Heart right ventricle (tissue), 16 donors: ENCODE measurements at regions not wholly inside any gene's neighbourhood (a gene's known extent, or its start where the extent isn't known, plus 50 kb on each side); places are given as distances from the start of the nearest gene placed in this dataset.
"Not testable (repeated sequence)": the region's sequence is repeated elsewhere in the genome, so short reads cannot be mapped to it uniquely, and the experiment has no call there.

Experiments used
- ATAC-seq, 8 donors: fragments of 200-7000 bp; cut with Tn5 transposase; one replicate each; pipeline ENCODE4 v1.9.1; 2020; ENCODE audit warnings: mild to moderate bottlenecking in 8 of 8, moderate library complexity in 8 of 8, moderate number of reproducible peaks in 1 of 8
- DNase-seq, 2 donors: peaks; one replicate each; pipeline ENCODE4 v3.0.0-alpha.2; 2020
- H3K27ac ChIP-seq, 10 donors: fragments of 200-600 bp; sonication (generic) in 2 of 10; one replicate each; pipeline versions ENCODE4 v1.5.0 to v1.8.0; 2020 to 2022; ENCODE audit warnings: mild to moderate bottlenecking in 3 of 10
- H3K27me3 ChIP-seq, 7 donors: fragments of 200-600 bp; one replicate each; pipeline ENCODE4 v1.8.0; 2021 to 2022; ENCODE audit warnings: mild to moderate bottlenecking in 2 of 7
- H3K36me3 ChIP-seq, 9 donors: fragments of 200-600 bp; sonication (generic) in 1 of 9; one replicate each; pipeline versions ENCODE4 v1.5.0 to v1.8.0; 2020 to 2022; ENCODE audit warnings: mild to moderate bottlenecking in 2 of 9
- H3K4me1 ChIP-seq, 9 donors: fragments of 200-600 bp; sonication (generic) in 1 of 9; one replicate each; pipeline versions ENCODE4 v1.5.0 to v1.8.0; 2020 to 2022; ENCODE audit warnings: mild to moderate bottlenecking in 4 of 9
- H3K4me3 ChIP-seq, 10 donors: fragments of 200-600 bp; sonication (generic) in 2 of 10; one replicate each; pipeline versions ENCODE4 v1.5.0 to v1.8.0; 2020 to 2022; ENCODE audit warnings: mild to moderate bottlenecking in 7 of 10, moderate library complexity in 2 of 10
- H3K9me3 ChIP-seq, 11 donors: fragments of 200-600 bp in 10 of 11; sonication (generic) in 2 of 11; one replicate each; pipeline versions ENCODE4 v1.5.0 to v1.8.0; 2013 to 2022; ENCODE audit warnings: mild to moderate bottlenecking in 2 of 11, control low read depth in 1 of 11, moderate library complexity in 1 of 11
- WGBS, 2 donors: extraction: QIAGEN DNeasy Blood & Tissue Kit; methylation state at CpG; one replicate each; pipeline ENCODE4 v1.1.7; 2013; ENCODE audit warnings: inconsistent platforms in 1 of 2; 5-methylcytosine and 5-hydroxymethylcytosine counted together
- intact Hi-C, 10 donors: fragments of 100-400 bp; cut with DNase I; formaldehyde crosslinking; loops; one replicate each; pipeline versions ENCODE4 v1.11.1 to v1.14.2; 2022
- TF ChIP-seq, protein P1 (sequence below), 9 donors: fragments of 200-600 bp; sonication (generic) in 2 of 9; IDR thresholded peaks; one replicate each; pipeline versions ENCODE4 v1.5.0 to v1.8.0; 2021 to 2022; ENCODE audit warnings: antibody characterized with exemption in 9 of 9, mild to moderate bottlenecking in 5 of 9, moderate library complexity in 1 of 9
- donor health status: Arrhythmogenic right ventricular cardiomyopathy.
- donor health status: ischemic (EF 13 %, LVEDD 7.1; RV severe dilation, severe dysfunction).
- donor health status: healthy with polysubstance abuse.
- donor health status: DM: no; HTN: yes; CAD: no.
- donor health status: DM: no; HTN: no; CAD: no.
- donor health status: ischemic (EF 25% LVEDD 6.9; RV normal size, moderate dysfunction).
- donor health status: ischemic (EF 25% LVEDD 5.7; RV mildly dilated, moderate dysfunction).
- donor health status: healthy.
- donor health status: DM: yes; HTN: yes; CAD: no.
- donor health status: Ischemic cardiomyopathy.
- donor health status: ischemic (EF 35%, LVEDD 5.7; RV mildly dilated, moderate dysfunction).
- donor health status: nonischemic (EF 11% LVEDD 7.7; RV severe dilation, severe dysfunction).
- donor health status: DM: yes; HTN: yes; CAD: no.
- donor health status: PGD.
- donor health status: ischemic (EF 29% LVEDD 5.4; RV normal size, mild dysfunction).
- donor health status: nonischemic (EF 23%, LVEDD 6.1; RV moderate dilation, normal function).

DNA sequence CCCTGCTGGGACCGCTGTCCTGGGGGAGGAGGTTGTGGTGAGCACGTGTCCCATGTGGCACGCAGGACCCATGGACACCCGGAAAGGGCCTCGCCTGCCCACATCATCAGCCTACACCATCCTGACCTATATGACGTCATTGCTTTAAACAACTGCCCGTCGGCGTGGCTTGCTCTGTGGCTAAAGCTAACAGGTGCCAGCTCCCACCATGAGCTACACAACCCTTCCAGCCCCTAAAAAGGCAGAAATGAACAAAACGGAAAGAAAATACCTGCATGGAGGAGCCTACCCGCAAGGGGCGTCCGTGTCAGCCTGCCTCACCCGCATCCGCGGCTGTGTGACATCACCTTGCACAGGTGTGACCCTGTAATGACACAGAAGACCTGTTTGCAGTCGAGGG is 481.8 kb downstream of the BRD1 start:
- ATAC-seq (no peak), DNase-seq (no peak)
- Histone ChIP-seq H3K27ac (no peak overlapping the region), H3K4me3 (no peak overlapping the region), H3K27me3 (peaks cover 0 to 50% (median 30%) of the 10 kb centered on the region in 7 donors), H3K4me1 (no peaks in the 10 kb centered on the region), H3K36me3 (no peaks in the 10 kb centered on the region), H3K9me3 (no peaks in the 10 kb centered on the region)
- 80 to 83% methylated on average over 17 of the region's 17 CpGs for WGBS, 2 donors
- intact Hi-C loops = no loop called here
- TF ChIP-seq, protein P1, sequence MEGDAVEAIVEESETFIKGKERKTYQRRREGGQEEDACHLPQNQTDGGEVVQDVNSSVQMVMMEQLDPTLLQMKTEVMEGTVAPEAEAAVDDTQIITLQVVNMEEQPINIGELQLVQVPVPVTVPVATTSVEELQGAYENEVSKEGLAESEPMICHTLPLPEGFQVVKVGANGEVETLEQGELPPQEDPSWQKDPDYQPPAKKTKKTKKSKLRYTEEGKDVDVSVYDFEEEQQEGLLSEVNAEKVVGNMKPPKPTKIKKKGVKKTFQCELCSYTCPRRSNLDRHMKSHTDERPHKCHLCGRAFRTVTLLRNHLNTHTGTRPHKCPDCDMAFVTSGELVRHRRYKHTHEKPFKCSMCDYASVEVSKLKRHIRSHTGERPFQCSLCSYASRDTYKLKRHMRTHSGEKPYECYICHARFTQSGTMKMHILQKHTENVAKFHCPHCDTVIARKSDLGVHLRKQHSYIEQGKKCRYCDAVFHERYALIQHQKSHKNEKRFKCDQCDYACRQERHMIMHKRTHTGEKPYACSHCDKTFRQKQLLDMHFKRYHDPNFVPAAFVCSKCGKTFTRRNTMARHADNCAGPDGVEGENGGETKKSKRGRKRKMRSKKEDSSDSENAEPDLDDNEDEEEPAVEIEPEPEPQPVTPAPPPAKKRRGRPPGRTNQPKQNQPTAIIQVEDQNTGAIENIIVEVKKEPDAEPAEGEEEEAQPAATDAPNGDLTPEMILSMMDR (IDR thresholded peaks at IDR 0.05) = no peak

DNA sequence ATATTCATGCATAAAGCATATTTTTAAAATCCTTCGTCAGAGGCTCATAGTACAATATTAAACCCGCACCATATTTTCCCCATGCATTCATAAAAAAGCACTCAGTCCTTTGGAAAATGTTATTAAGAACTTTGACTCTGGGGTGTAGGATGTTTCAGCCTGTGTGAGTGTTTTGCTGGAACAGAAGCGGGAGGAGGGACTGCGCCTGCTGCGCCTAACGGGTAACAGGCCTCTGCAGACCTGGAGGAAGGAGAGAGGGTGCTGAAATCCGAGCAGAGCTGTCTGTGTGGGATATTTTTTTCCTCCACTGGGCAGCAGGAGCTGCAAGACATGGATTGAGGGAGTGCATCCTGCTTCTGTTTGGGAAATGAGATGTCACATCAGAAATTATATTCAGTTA is 483.0 kb downstream of the BRD1 start:
- no peak overlapping the region for H3K4me3 ChIP-seq
- 51 to 60% methylated on average over 7 of the region's 7 CpGs for WGBS, 2 donors
- DNase-seq (no peak), ATAC-seq (no peak)
- H3K27ac ChIP-seq = no peak overlapping the region
- TF ChIP-seq, protein P1 (IDR thresholded peaks at IDR 0.05) = no peak
- no peaks in the 10 kb centered on the region for H3K4me1 ChIP-seq
- H3K27me3 ChIP-seq = peaks cover 0 to 49% (median 25%) of the 10 kb centered on the region in 7 donors
- no peaks in the 10 kb centered on the region for H3K9me3 ChIP-seq
- H3K36me3 ChIP-seq = no peaks in the 10 kb centered on the region
- intact Hi-C loops = no loop called here

DNA sequence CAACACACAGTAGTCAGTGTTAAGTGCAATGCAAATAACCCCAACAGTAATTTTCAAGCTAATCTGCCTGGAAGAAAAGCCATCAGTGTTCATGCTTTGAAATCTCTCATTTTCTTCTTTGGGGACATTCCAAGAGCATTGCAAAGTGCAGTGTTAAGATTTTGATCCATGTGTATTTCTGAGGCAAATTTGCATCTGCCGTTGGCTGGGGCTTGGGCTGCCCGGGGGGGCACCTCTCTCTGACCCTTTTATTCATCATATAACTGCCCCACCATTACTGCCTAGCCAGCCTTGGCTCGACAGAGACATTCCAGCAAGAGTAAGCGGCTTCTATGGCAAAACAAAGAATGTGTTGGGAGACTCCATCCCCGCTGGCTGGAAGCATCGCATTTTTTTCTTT is 483.5 kb downstream of the BRD1 start:
- WGBS, 2 donors = 46 to 62% methylated on average over 6 of the region's 6 CpGs
- no peak overlapping the region for H3K27ac ChIP-seq
- H3K27me3 ChIP-seq = peaks cover 0 to 46% (median 23%) of the 10 kb centered on the region in 7 donors
- no peaks in the 10 kb centered on the region for H3K36me3 ChIP-seq
- no peaks in the 10 kb centered on the region for H3K9me3 ChIP-seq
- H3K4me3 ChIP-seq = no peak overlapping the region
- DNase-seq = no peak
- intact Hi-C loops = no loop called here
- TF ChIP-seq, protein P1 (IDR thresholded peaks at IDR 0.05) = no peak
- H3K4me1 ChIP-seq = no peaks in the 10 kb centered on the region
- no peak for ATAC-seq

DNA sequence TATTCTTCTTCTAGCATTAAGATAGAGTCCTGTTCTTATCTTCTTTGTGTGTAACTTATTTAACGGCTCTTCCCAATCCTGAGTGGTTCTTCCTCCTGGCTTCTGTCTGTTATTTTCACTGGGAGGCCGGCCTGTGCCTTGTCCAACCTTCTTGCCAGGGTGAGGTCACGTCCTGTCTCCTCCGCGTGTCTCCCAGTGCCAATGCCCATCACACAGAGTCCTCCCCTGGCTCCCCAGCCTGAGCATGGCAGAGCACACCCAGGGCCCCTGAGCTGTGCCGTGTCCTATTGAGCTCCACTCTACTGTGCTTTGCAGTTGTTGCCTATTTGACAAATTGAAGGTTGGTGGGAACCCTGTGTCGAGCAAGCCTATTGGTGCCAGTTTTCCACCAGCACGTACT is 487.3 kb downstream of the BRD1 start:
- intact Hi-C loops = no loop called here
- Histone ChIP-seq H3K27ac (no peak overlapping the region), H3K4me1 (no peaks in the 10 kb centered on the region), H3K9me3 (no peaks in the 10 kb centered on the region), H3K36me3 (no peaks in the 10 kb centered on the region), H3K27me3 (peaks cover 0 to 40% (median 23%) of the 10 kb centered on the region in 7 donors), H3K4me3 (no peak overlapping the region)
- TF ChIP-seq, protein P1 (IDR thresholded peaks at IDR 0.05) = no peak
- DNase-seq (no peak), ATAC-seq (no peak)
- 79 to 83% methylated on average over 8 of the region's 8 CpGs for WGBS, 2 donors

- H3K27ac ChIP-seq, H3K36me3 ChIP-seq, H3K4me1 ChIP-seq, DNase-seq, H3K9me3 ChIP-seq, ATAC-seq, intact Hi-C loops, H3K4me3 ChIP-seq: not testable (repeated sequence)
- H3K27me3 ChIP-seq = peaks cover 0 to 30% (median 19%) of the 10 kb centered on the region in 7 donors
- 73 to 80% methylated on average over 10 of the region's 10 CpGs for WGBS, 2 donors
Observed at GRCh38 chr22:49336483-49336882, 491.2 kb downstream of the BRD1 start.
